Stomach (tissue), 4 donors: ENCODE measurements at regions not wholly inside any gene's neighbourhood (a gene's known extent, or its start where the extent isn't known, plus 50 kb on each side); places are given as distances from the start of the nearest gene placed in this dataset.

Experiments used
- CTCF ChIP-seq, 7 experiments: fragments of 450-650 bp in 4 of 7; fragments of 200-600 bp in 3 of 7; sonication (generic) in 3 of 7; IDR thresholded peaks; one replicate each; pipeline ENCODE4 v1.5.1; 2016 to 2019; ENCODE audit warnings: antibody characterized with exemption in 7 of 7, control low read depth in 2 of 7, mild to moderate bottlenecking in 1 of 7
- POLR2A ChIP-seq, 4 donors: fragments of 450-650 bp; IDR thresholded peaks; one replicate each; pipeline ENCODE4 v1.6.1; 2016; ENCODE audit warnings: antibody characterized with exemption in 4 of 4, control low read depth in 2 of 4, mild to moderate bottlenecking in 1 of 4, moderate library complexity in 1 of 4

DNA sequence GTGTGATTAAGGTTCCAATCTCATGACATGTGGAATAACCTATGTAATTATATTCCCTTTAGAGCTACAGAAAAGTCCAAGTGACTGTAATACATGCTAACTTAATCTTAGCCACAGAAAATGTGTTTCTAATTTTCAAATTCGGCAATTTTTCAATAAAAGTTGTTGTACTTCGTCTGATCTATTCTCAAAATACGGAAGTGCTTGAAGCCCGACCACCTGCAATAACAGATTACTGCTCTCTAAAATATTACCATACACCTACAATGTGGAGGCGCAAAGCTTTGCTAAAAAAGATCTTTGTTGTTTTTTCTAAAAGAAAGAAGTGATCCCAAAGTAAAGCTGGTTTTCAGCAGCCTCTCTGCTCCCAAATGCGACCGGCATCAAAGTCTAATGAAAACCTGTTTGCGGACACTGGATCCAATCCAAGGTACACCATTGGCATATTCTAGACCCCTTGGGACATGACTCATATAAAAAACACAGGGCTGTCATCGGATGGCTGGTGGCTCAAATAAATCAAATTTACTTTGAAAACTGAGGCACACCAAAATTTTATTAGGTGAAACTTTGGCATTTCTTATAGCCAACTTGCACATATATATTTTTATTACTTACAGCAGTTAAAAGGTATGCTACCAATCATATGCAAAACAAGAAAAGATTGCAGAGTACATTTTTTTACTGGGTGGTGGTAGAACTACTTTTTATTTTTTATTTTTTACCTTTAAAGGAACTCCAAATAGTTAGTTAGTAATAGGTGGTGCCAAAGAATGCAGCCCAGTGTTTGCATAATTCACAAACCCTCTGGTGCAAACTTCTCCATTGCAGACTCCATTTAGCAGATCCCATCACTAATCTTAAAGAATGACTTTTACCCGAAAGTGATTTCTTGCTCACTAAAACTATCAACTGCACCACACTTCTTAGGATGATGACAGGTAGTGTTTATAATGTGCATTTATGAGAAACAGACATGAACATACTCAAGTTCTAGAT, 118.7 kb upstream of the TBX18 start:
- TF ChIP-seq CTCF (IDR thresholded peaks at IDR 0.05) = no peak
- TF ChIP-seq POLR2A (IDR thresholded peaks at IDR 0.05) = no peak
